ENCODE measurements at regions not wholly inside any gene's neighbourhood (a gene's known extent, or its start where the extent isn't known, plus 50 kb on each side); places are given as distances from the start of the nearest gene placed in this dataset.

DNA sequence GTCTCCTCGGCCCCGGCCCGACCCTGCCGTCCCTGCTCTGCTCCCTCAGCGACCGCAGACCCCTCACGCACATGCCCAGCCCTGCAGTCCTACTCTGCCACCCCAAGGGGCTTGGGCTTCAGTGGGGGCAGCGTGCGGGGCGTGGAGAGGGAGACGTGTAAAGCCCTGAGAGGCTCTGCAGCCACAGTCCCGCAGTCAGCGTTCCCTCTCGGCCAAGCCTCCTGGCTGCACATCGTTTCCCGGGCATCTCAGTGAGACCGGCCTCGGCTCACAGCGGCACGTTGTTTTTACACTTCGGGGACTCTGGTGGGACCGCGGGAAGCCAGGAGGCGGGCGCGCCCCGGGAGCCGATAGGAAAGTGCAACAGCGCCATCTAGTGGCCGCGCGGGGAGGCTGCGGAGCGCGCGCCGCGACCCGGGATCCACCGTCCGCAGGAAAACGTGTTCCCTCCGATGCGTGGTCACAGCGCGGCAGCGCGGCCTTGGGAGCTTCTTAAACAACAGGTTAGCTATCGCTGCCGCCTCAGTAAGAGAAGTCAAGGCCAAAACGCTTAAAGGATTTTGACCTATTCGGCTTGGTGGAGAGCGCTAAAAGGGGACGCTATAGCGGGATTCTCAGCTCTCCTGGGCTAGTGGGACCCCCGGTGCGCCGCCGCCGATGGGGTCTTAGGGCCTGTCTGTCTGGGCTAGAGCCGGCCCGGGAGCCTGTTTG lies 226.8 kb upstream of the IGF1R start:
- DNase-seq, result no peak

DNA sequence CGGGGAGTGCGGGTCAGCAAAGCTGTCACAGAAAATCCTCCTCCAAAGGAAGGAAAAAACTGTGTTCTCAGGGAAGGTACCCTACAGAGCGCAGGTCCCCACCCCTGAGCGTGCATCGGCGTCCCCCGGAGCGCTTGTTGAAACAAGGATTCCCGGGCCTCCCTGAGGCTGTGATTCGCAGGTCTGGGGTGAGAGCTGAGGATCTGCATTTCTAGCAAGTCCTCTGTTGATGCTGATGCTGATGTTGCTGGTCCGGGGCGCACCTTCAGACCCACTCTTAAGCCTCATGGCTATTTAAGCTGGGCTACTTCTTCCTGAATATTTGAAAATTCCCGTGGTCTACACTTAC lies 226.2 kb upstream of the IGF1R start:
- no peak for DNase-seq

DNA sequence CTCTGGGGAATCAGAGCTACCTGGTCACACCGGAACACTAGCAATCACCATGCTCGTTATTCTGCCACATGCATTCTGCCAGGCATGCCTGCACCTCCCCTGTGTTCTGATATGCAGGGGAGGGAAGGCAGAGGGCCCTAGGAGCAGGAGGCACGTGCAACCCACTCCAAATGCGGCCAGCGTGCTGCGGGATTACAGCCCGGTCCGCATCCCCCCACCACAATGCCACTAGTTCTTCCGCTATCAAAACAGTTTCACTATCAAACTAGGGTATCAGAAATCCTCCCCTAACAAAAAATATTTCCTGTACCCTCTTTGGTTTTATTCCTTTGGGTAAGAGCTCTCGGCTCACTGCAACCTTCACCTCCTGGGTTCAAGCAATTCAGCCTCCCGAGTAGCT lies 223.2 kb upstream of the IGF1R start:
- no peak for DNase-seq

DNA sequence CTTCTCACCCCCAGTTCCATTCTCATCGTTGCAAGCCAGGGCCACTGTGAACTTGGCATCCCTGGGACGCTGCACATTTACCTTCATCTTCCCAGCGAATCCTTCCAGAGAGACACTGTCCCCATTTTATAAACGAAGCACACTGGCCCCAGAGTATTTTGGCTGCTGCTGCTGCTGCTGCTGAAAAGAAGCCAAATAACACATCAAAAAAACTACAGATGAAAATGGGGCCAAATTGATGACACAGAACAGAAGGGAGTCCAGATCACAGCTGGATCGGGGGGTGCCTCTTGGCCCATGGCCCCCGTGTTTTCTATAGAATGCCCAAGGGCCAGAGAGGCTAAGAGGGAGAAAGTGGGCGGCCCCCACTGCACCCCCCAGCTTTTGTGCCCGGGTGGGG lies 221.0 kb upstream of the IGF1R start:
- DNase-seq, result no peak

DNA sequence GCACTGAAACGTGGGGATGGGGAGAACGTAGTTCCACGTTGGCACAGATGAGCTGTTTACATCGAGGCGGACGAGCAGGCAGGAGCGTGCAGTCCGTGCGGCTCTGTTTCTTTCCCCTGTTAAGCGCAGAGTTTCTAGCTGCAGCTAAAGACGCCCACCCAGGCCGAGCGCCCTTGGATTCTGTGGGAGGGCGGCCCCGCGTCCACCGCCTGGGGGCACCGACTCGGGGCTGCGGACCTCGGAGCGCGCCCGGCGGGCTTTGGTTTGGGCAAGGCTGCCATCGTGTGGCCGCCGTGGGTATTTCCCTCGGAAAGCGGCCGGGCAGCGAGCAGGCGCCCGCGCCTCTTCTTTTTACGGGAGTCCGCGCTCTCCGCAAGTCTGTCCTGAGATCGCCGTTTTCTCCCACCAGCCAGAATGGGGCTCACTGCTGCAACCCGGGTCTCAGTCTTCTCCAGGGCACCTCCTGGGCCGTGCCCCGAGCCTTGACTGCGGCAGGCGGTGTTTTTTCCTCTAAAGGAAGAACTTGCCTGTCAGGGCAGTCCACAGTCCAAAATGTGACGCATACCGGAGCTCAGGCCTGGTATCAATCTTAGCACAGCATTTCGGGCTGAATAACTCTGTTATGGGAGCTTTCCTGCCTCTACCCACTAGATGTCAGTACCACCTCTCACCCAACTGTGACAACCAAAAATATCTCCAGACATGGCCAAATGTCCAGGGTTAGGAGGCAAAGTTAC lies 219.9 kb upstream of the IGF1R start:
- peak; percentile 57 for DNase-seq

DNA sequence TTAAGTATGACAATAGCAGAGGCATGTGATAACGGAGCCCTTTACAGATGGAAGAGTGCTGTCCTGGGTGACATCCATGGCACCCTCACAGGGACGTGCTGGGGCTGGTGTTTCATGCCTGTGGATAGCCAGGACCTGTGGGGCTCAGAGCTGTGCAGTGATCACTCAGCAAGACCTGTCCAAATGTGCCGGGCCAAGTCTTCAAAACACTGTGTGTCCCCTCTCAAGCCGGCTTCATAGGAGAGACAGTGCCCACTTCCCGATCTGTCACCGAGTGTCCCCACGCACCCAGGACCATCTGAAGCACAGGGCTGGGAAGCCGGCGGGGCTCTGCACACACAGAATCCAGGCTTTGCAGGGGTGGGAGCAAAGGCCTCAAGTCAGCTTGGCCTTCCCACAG lies 217.2 kb upstream of the IGF1R start:
- no peak for DNase-seq

DNA sequence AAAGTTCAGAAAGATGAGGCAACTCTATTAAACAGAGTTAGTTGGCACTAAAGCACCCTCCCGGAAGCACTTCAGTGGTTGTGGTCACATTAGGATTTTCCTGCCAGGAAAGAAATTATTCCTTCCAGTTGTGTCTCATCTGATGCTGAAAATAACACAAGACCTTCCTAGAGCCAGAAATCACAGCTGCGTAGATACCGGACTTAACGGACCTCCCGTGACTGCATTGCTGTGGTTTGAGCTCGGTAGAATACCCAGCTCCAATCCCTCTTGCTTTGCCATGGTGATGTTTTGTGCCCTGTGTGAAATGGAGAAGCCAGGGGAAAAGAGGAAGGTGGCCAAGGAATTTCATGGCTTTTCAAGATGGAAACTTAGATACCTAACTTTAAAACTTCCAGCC lies 215.0 kb upstream of the IGF1R start:
- no peak for DNase-seq

DNA sequence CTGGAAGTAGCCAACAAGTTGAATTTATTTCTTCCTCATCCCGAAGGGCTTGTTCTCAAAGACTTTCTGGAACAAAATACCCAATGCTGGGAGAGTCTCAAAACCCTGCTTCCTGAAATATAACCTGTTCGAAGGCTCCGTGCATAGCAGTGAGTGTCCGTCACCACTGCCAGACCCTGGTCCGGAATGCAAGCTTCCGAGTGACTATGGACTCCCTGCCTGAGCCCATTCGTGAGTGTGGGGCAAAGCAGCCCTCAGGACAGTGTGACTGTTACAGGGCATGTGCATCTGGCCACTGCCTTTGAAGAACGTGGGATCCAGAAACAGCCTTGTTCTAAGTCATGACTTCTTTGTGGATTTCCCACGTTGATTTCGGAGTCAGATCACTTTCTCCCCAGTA lies 214.5 kb upstream of the IGF1R start:
- DNase-seq, result no peak

DNA sequence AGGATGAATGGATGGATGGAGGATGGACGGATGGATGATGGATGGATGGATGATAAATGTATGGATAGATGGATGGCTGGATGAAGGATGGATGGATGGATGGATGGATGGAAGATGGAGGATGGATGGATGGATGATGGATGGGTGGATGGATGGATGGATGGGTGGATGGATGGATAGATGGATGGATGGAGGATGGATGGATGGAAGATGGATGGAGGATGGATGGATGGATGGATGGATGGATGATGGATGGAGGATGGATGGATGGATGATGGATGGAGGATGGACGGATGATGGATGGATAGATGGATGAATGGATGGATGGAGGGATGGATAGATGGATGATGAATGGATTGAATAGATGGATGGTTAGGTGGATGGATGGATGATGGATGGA lies 210.6 kb upstream of the IGF1R start:
- DNase-seq, result no peak

DNA sequence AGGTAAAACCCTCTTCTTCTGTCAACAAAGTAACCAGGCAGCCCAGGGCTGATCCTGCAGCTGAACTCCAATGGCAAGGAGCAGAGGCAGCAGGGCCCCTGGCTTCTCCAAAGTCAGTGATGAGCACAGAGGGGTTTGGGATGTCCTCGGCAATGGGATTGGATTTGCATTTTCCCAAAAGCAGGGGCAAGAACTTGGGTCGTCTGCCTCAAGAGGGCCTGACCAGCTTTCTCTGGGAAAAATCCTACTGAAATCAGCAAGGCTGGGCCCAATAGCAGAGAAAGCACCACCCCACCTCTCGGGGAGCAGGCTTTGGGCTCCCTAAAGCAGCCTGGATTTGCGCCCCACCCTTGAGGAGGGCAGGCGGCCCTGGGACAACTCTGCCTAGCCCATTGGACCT lies 210.0 kb upstream of the IGF1R start:
- DNase-seq, result no peak

DNA sequence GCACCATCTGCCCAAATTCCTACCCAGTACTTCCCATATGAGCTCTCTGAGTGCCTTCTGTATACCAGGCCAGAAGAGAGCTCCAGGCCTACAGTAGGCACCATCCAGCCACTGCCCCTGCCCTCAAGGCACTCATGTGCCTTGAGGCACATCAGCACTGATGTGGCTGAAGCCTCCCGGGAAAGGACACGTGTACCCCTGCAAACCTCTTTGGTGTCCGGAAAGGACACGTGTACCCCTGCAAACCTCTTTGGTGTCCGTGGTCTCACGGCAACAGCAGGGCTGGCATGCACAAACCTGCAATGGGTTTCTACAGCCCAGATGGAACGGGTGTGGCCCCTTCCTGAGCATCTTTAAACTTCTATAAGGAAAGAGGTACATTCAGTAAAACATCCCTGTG lies 209.4 kb upstream of the IGF1R start:
- no peak for DNase-seq

DNA sequence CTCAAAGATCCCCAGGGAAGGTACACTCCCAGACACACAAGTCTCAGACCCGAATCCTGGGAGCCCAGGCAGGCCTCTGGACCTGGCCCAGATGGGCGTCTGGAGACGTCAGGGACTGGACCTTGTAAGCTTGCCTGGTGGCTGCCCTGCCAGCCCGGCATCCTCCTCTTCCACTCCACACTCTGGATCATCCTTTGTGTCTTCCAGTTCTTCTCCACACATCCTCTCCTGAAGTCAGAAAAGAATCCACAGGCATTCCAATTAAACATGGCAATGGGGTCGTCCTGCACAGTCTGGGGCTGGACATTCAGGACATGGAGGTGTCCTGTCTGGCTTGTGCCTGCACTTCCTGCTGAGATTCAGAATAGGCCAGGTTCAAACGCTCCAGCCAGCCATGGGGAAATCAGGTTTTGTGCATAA lies 208.8 kb upstream of the IGF1R start:
- DNase-seq, result no peak

DNA sequence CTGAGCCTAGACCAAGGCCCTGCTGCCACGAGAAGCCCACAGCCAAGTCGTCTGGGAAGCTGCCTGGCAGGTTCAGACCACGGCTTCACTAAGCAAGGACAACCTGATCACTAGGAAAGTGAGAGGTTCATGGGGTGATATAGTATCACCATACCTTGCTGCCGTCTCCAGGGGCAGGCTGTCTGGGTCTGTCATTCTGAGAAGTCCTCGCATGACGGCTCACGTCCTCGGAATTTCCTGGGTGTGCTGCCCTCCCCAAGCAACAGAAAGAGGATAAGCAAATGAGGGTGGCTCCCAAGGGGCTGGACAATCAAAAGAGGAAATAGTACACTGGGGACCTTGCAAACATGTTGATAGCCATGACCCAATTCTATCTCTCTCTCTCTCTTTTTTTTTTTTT lies 207.4 kb upstream of the IGF1R start:
- DNase-seq, result no peak

DNA sequence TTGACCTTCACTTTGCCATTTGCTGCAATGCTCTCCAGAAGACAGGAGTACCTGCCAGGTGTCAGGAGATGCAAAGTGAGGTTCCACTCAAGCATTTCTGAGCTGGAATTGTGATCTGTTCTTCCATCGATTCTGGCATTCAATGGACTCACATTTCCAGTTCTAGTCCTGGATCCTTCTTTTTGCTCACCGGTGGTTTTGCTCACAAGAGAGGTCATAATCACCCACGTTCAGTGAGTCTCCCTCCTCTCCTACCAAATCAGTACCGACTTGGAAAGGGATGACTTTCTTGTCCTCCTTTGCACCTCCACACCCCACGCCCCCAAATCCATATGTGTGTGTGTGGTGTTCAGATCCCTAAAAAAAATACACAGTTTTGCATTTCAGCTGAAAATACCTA lies 206.7 kb upstream of the IGF1R start:
- no peak for DNase-seq

DNA sequence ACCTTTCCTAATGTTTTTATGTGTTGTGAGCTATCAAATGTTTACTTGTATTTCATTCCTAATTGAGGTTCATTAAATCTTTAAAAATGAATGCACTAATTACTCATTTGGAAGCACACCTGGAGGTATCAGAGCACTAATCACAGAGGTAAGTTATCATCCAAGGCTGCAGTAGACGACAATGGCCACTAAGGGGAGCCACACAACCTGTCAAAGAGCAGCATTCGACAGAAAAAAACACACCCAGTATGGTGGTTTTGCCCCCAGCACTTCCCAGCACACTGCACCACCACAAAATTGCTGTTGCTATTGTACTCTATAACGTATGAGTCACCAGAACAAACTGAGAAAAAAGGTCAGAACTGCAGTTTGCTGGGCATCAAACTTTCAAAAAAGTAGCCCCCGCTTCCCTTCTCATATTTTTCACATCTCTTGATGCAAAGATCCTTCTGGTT lies 205.9 kb upstream of the IGF1R start:
- no peak for DNase-seq

DNA sequence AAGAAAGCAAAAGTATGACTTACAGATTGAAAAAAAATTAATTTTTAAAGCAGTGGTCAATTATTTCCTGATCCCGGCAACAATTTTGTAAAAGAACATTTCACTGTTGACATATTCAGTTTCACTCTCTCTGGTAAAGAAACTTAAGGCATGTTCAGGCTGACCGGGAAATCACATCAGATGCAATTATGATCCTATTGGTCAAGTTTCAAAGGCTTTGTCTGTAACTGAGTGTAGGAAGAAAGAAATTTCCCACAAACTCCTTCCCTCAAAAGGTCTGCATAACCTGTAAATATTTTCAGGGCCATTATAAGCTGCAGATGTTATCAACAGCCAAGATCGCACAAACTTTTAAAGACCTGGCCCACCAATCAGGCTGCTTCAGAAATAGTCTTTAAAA lies 205.4 kb upstream of the IGF1R start:
- DNase-seq, result no peak

DNA sequence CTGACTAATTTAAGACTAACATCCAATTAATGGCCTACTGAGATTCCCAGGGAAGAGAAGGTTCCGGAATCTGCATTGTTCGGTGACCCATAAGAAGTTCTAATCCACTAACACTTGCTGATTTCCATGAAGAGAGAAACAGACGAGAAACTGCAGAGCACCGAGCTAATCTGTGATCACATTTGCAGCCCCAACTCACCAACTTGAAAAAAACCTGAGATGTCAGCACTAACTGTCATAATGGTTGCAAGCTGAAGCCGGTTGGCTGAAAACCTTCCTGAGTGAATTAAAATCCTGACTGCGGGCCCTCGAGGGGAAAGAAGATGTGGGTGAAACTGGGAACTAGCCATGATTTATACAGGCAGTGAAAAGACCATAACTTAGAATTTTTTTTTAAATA lies 204.8 kb upstream of the IGF1R start:
- no peak for DNase-seq

DNA sequence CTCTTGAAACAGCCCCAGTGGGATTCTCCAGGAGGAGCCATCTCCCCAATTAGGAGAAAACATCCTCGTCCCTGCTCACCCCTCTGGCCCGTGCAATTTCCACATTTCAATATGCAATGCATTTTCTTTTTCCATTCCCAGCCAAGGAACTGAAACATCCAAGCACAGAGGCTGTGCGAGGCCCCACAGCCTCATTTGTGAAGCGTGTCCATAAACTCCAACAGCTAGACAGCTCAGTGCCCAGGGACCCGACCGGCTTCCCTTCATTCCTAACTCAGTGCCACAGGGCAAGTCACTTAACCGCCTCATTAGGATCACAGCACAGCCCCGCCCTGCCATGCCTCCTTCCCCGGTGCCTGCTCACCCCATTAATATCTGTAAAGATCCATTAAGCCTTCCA lies 204.2 kb upstream of the IGF1R start:
- DNase-seq, result no peak

DNA sequence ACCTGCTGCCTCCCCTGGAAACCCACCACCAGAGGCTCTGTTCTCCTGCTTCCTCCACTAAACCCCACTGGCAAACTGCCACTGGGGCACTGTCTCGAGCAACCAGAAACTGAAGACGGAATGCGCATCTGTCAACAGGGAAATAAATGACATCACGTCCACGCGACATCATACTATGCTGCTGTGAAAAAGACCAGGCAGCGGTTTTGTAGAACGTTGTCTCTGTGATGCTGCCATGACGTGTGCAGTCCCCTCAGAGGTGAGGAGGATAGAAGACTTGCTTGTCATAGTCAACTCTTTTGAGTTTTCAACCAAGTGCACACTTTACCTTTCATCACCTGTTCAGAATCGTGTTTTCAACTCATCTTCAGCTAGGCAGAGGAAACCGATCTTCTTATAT lies 203.0 kb upstream of the IGF1R start:
- no peak for DNase-seq

DNA sequence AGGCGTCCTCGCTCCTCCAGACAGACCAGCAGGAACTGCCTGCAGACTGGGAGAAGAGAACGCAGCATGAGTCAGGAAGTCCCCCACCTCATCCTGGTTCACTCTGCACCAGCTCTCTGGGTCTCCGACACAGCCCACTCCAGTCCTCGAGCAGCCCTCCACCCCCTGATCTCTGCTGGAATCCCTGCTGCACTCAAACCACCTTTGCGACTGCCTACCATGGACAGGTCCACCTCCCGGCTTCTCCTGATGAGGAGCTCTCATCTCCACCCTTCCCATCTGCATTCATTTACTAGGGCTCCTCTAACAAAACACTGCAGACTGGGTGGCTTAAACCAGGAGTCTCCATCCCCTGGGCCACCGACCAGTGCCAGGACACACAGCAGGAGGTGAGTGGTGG lies 202.3 kb upstream of the IGF1R start:
- DNase-seq, result no peak

DNA sequence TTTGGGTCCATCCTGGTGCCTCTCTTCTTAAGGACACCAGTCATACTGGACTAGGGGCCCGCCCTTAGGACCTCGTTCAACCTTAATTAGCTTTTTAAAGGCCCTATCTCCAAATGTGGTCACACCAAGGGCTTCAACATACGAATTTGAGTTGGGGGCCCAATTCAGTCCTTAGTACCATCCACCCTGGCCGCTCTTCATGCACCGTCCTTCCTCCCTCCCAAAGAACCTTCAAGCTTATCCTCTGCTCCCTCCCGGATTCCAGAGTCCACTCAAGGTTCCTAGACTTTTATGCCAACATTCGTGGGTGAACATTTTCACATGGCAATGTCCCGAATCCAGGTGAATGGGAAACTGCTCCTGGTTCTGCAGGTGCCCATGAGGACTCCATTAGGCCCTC lies 201.3 kb upstream of the IGF1R start:
- no peak for DNase-seq

DNA sequence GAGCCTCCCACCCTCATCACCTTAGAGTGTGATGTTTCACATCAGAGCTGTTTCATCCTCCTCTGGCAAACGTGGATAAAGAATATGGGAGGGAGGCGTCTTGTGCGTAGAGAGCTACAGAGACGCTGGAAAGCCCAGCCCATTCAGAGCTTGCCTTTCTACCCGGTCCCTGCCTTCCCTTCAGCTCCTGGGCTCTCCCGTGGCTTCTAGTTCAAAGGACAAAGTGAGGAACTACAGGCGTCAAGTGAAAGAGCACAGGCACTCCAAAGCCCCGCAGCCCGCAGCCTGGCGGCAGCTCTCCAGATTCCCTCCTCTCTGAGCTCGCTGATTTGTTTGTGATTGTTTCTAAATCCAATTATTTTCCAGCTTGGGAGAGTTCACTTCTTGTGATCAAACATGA lies 197.1 kb upstream of the IGF1R start:
- DNase-seq, result no peak

DNA sequence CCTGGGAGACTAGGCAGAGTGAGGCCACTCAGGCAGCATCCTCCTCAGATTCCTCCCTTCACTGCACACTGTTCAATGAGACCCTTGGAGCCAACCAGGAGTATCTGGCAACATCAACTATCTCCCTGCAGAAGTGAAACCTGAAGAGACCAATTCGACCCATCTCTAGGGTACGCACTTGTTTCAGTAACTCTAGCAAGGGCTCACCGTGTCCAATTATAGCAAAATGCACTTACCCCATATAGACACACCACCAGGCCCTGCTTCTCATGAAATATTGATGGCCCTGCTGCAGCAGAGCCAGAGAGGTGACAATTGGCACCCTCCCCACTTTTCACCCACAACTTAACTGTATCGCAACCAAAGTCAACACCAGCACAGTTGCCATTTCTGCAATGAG lies 196.1 kb upstream of the IGF1R start:
- DNase-seq, result no peak

DNA sequence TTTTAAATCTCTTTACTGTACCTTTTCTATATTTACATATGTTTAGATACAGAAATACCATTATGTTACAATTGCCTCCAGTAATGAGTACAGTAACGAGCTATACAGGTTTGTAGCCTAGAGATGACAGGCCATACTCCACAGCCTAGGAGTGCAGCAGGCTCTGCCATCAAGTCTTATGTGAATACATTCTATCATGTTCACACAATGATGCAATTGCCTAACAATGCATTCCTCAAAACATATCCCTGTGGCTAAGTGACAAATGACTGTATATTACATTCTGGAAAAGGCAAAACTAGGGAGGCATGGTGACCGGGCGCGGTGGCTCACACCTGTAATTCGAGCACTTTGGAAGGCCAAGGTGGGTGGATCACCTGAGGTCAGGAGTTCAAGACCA lies 192.4 kb upstream of the IGF1R start:
- no peak for DNase-seq

DNA sequence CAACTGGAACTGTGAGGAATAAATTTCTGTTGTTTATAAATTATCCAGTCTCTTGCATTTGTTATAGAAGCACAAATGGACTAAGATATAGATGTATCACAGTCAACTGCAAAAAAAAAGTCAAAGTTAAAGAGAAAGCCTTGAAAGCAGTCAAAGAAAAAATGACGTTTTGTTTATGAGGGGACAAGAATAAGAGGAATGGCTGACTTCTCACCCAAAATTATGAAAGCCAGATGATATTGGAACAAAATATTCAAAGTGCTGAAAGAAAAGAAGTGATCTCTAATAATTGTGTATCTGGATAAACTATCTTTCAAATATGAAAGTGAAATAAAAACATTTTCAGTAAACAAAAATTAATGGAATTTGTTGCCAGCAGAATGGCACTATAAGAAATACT lies 171.8 kb upstream of the IGF1R start:
- DNase-seq, result no peak
